Panc1 (cell line): ENCODE measurements at regions not wholly inside any gene's neighbourhood (a gene's known extent, or its start where the extent isn't known, plus 50 kb on each side); places are given as distances from the start of the nearest gene placed in this dataset.

Experiments used
- POLR2AphosphoS5 ChIP-seq: IDR thresholded peaks from 2 replicates; pipeline ENCODE4 v1.6.1; 2012; ENCODE audit warnings: mild to moderate bottlenecking, low read depth, low read length, moderate library complexity
- SIN3A ChIP-seq: IDR thresholded peaks from 2 replicates; pipeline ENCODE4 v1.6.1; 2012; ENCODE audit warnings: low read depth, mild to moderate bottlenecking, low read length, moderate library complexity, borderline replicate concordance; ENCODE audit not compliant: insufficient read depth
- TF ChIP-seq, protein P1 (sequence below): fragments of 450-650 bp; IDR thresholded peaks from 2 replicates; pipeline ENCODE4 v1.5.1; 2017; ENCODE audit warnings: mild to moderate bottlenecking

- TF ChIP-seq SIN3A (no peak), POLR2AphosphoS5 (no peak)
- TF ChIP-seq, protein P1, sequence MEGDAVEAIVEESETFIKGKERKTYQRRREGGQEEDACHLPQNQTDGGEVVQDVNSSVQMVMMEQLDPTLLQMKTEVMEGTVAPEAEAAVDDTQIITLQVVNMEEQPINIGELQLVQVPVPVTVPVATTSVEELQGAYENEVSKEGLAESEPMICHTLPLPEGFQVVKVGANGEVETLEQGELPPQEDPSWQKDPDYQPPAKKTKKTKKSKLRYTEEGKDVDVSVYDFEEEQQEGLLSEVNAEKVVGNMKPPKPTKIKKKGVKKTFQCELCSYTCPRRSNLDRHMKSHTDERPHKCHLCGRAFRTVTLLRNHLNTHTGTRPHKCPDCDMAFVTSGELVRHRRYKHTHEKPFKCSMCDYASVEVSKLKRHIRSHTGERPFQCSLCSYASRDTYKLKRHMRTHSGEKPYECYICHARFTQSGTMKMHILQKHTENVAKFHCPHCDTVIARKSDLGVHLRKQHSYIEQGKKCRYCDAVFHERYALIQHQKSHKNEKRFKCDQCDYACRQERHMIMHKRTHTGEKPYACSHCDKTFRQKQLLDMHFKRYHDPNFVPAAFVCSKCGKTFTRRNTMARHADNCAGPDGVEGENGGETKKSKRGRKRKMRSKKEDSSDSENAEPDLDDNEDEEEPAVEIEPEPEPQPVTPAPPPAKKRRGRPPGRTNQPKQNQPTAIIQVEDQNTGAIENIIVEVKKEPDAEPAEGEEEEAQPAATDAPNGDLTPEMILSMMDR = no peak
Measured at GRCh38 chr7:124323597-124323996, 290.7 kb upstream of the TMEM229A start.
